Uterus (tissue), 2 donors: ENCODE measurements at regions not wholly inside any gene's neighbourhood (a gene's known extent, or its start where the extent isn't known, plus 50 kb on each side); places are given as distances from the start of the nearest gene placed in this dataset.

Source experiments
- POLR2A ChIP-seq, 2 donors: fragments of 450-650 bp; IDR thresholded peaks; one replicate each; pipeline ENCODE4 v1.6.1; 2016; ENCODE audit warnings: antibody characterized with exemption in 2 of 2, mild to moderate bottlenecking in 1 of 2, moderate library complexity in 1 of 2
- TF ChIP-seq, protein P1 (sequence below), 4 experiments: fragments of 200-600 bp in 2 of 4; fragments of 450-650 bp in 2 of 4; sonication (generic) in 2 of 4; IDR thresholded peaks; one replicate each; pipeline ENCODE4 v1.5.1; 2016 to 2019; ENCODE audit warnings: antibody characterized with exemption in 4 of 4, mild to moderate bottlenecking in 2 of 4, moderate library complexity in 1 of 4

- TF ChIP-seq, protein P1, sequence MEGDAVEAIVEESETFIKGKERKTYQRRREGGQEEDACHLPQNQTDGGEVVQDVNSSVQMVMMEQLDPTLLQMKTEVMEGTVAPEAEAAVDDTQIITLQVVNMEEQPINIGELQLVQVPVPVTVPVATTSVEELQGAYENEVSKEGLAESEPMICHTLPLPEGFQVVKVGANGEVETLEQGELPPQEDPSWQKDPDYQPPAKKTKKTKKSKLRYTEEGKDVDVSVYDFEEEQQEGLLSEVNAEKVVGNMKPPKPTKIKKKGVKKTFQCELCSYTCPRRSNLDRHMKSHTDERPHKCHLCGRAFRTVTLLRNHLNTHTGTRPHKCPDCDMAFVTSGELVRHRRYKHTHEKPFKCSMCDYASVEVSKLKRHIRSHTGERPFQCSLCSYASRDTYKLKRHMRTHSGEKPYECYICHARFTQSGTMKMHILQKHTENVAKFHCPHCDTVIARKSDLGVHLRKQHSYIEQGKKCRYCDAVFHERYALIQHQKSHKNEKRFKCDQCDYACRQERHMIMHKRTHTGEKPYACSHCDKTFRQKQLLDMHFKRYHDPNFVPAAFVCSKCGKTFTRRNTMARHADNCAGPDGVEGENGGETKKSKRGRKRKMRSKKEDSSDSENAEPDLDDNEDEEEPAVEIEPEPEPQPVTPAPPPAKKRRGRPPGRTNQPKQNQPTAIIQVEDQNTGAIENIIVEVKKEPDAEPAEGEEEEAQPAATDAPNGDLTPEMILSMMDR (IDR thresholded peaks at IDR 0.05): no peak
- no peak for TF ChIP-seq POLR2A (IDR thresholded peaks at IDR 0.05)
Measured at GRCh38 chr6:4370066-4370465, 234.7 kb upstream of the ECI2 start.
